RWPE2 (cell line): ENCODE measurements at regions not wholly inside any gene's neighbourhood (a gene's known extent, or its start where the extent isn't known, plus 50 kb on each side); places are given as distances from the start of the nearest gene placed in this dataset.

ENCODE experiments used
- ATAC-seq: fragments of 200-7000 bp; cut with Tn5 transposase; 3 replicates; pipeline ENCODE4 v1.9.1; 2021; ENCODE audit warnings: low read depth
- DNase-seq: peaks from one replicate; pipeline ENCODE4 v3.0.0-alpha.2; 2020; ENCODE audit warnings: low spot score
- H3K27ac ChIP-seq: fragments of 450-650 bp; 2 replicates; pipeline ENCODE4 v1.5.1; 2017; ENCODE audit warnings: mild to moderate bottlenecking; ENCODE audit not compliant: poor library complexity, severe bottlenecking
- H3K27me3 ChIP-seq: fragments of 250-450 bp; sonication (Bioruptor Pico); 2 replicates; pipeline ENCODE4 v1.5.1; 2021; ENCODE audit warnings: mild to moderate bottlenecking, moderate library complexity; ENCODE audit not compliant: insufficient read depth, poor library complexity, severe bottlenecking
- H3K36me3 ChIP-seq: fragments of 250-450 bp; sonication (Bioruptor Pico); 2 replicates; pipeline ENCODE4 v1.5.1; 2020; ENCODE audit warnings: low read depth, mild to moderate bottlenecking, moderate library complexity
- H3K4me1 ChIP-seq: fragments of 250-450 bp; sonication (Bioruptor Pico); 2 replicates; pipeline ENCODE4 v1.5.1; 2021; ENCODE audit warnings: mild to moderate bottlenecking, moderate library complexity; ENCODE audit not compliant: insufficient read depth, poor library complexity, severe bottlenecking
- H3K4me3 ChIP-seq: fragments of 250-450 bp; sonication (Bioruptor Pico); 2 replicates; pipeline ENCODE4 v1.5.1; 2021; ENCODE audit warnings: mild to moderate bottlenecking, moderate library complexity; ENCODE audit not compliant: severe bottlenecking
- H3K9me3 ChIP-seq: fragments of 250-450 bp; sonication (Bioruptor Pico); 2 replicates; pipeline ENCODE4 v1.5.1; 2021; ENCODE audit warnings: mild to moderate bottlenecking, moderate library complexity; ENCODE audit not compliant: severe bottlenecking
- TF ChIP-seq, protein P1 (sequence below): fragments of 450-650 bp; IDR thresholded peaks from one replicate; pipeline ENCODE4 v1.5.1; 2017; ENCODE audit warnings: mild to moderate bottlenecking, moderate library complexity; ENCODE audit not compliant: poor library complexity, severe bottlenecking

GRCh38 chr1:30487042-30487441 lies 236.3 kb downstream of the MATN1 start:
- ATAC-seq = no peak
- H3K36me3 ChIP-seq = no peaks in the 10 kb centered on the region

DNA sequence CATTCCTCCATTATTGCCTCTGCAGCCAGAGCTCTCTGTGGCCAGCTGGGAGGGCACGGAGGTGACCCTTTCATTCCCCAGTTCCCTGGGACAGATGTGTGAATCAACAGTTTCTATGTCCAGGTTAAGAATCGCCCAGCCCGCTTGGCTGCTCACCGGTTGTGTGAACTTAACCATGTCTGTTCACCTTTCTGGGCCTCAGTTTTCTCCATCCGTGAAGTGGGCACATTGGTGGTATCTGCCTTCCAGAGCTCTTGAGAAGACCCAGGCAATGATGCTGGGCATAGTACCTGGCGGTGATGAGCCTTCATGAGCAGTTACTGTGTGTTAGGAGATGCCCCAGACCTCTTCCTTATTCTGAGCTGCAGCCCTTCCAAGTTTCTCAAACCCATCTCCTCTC lies 238.3 kb downstream of the MATN1 start:
- no peak for DNase-seq
- no peak for ATAC-seq
- Histone ChIP-seq H3K4me3 (no peak overlapping the region), H3K4me1 (no peaks in the 10 kb centered on the region), H3K36me3 (no peaks in the 10 kb centered on the region), H3K27ac (no peak overlapping the region), H3K27me3 (no peaks in the 10 kb centered on the region), H3K9me3 (no peaks in the 10 kb centered on the region)
- TF ChIP-seq, protein P1, sequence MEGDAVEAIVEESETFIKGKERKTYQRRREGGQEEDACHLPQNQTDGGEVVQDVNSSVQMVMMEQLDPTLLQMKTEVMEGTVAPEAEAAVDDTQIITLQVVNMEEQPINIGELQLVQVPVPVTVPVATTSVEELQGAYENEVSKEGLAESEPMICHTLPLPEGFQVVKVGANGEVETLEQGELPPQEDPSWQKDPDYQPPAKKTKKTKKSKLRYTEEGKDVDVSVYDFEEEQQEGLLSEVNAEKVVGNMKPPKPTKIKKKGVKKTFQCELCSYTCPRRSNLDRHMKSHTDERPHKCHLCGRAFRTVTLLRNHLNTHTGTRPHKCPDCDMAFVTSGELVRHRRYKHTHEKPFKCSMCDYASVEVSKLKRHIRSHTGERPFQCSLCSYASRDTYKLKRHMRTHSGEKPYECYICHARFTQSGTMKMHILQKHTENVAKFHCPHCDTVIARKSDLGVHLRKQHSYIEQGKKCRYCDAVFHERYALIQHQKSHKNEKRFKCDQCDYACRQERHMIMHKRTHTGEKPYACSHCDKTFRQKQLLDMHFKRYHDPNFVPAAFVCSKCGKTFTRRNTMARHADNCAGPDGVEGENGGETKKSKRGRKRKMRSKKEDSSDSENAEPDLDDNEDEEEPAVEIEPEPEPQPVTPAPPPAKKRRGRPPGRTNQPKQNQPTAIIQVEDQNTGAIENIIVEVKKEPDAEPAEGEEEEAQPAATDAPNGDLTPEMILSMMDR = no peak

More at GRCh38 chr1:30487042-30487441, 236.3 kb downstream of the MATN1 start:
- Histone ChIP-seq H3K9me3 (no peaks in the 10 kb centered on the region), H3K4me3 (no peak overlapping the region), H3K4me1 (no peaks in the 10 kb centered on the region), H3K27me3 (no peaks in the 10 kb centered on the region), H3K27ac (no peak overlapping the region)
- TF ChIP-seq, protein P1 = no peak
- no peak for DNase-seq

GRCh38 chr1:30484668-30485067 lies 238.7 kb downstream of the MATN1 start:
- no peaks in the 10 kb centered on the region for H3K9me3 ChIP-seq
- no peak overlapping the region for H3K27ac ChIP-seq
- H3K36me3 ChIP-seq = no peaks in the 10 kb centered on the region
- no peaks in the 10 kb centered on the region for H3K27me3 ChIP-seq
- ATAC-seq (no peak), DNase-seq (peak; percentile 34)
- TF ChIP-seq, protein P1 = no peak
- H3K4me3 ChIP-seq = no peak overlapping the region
- no peaks in the 10 kb centered on the region for H3K4me1 ChIP-seq

- H3K27ac ChIP-seq = no peak overlapping the region
- ATAC-seq = no peak
- no peaks in the 10 kb centered on the region for H3K4me1 ChIP-seq
- no peaks in the 10 kb centered on the region for H3K27me3 ChIP-seq
- H3K9me3 ChIP-seq = no peaks in the 10 kb centered on the region
- no peak overlapping the region for H3K4me3 ChIP-seq
- TF ChIP-seq, protein P1 = no peak
- no peaks in the 10 kb centered on the region for H3K36me3 ChIP-seq
- DNase-seq = no peak
These were observed 243.8 kb downstream of the MATN1 start for GRCh38 chr1:30479575-30479974.

- H3K9me3 ChIP-seq = no peaks in the 10 kb centered on the region
- H3K4me3 ChIP-seq = no peak overlapping the region
- no peaks in the 10 kb centered on the region for H3K27me3 ChIP-seq
- DNase-seq (peak; percentile 34), ATAC-seq (no peak)
- H3K4me1 ChIP-seq = no peaks in the 10 kb centered on the region
- no peaks in the 10 kb centered on the region for H3K36me3 ChIP-seq
- TF ChIP-seq, protein P1 = no peak
- H3K27ac ChIP-seq = no peak overlapping the region
These were observed 244.4 kb downstream of the MATN1 start for GRCh38 chr1:30478799-30479563.
